HG03558 (cell line): ENCODE measurements at regions not wholly inside any gene's neighbourhood (a gene's known extent, or its start where the extent isn't known, plus 50 kb on each side); places are given as distances from the start of the nearest gene placed in this dataset.
"Not testable (repeated sequence)": the region's sequence is repeated elsewhere in the genome, so short reads cannot be mapped to it uniquely, and the experiment has no call there.

Experiments used
- ATAC-seq: cut with Tn5 transposase; IDR thresholded peaks from one replicate; pipeline ENCODE4 v1.9.1; 2021; ENCODE audit warnings: moderate number of reproducible peaks; ENCODE audit not compliant: unreplicated experiment; ENCODE audit errors: extremely low read depth

GRCh38 chr1:120357046-120357445 is 57.8 kb upstream of the NBPF8 start:
- not testable (repeated sequence) for ATAC-seq

GRCh38 chr1:120356170-120356569 is 58.7 kb upstream of the NBPF8 start:
- ATAC-seq, result not testable (repeated sequence)

GRCh38 chr1:120354618-120355184 is 60.1 kb upstream of the NBPF8 start:
- peak; percentile 70 for ATAC-seq

GRCh38 chr1:120342231-120343073 is 72.4 kb upstream of the NBPF8 start:
- not testable (repeated sequence) for ATAC-seq

GRCh38 chr1:120341756-120342155 is 73.1 kb upstream of the NBPF8 start:
- not testable (repeated sequence) for ATAC-seq

- ATAC-seq, result not testable (repeated sequence)
Measured at GRCh38 chr1:120340838-120341751, 73.7 kb upstream of the NBPF8 start.

GRCh38 chr1:120315738-120316137 is 99.1 kb upstream of the NBPF8 start:
- ATAC-seq, result not testable (repeated sequence)

GRCh38 chr1:120311930-120312329 is 102.9 kb upstream of the NBPF8 start:
- ATAC-seq, result not testable (repeated sequence)

- not testable (repeated sequence) for ATAC-seq
Measured at GRCh38 chr1:120308940-120309578, 105.8 kb upstream of the NBPF8 start.

- ATAC-seq, result not testable (repeated sequence)
Measured at GRCh38 chr1:120305046-120305445, 109.8 kb upstream of the NBPF8 start.

GRCh38 chr1:120304341-120304740 is 110.5 kb upstream of the NBPF8 start:
- not testable (repeated sequence) for ATAC-seq

GRCh38 chr1:120299433-120300057 is 115.3 kb upstream of the NBPF8 start:
- ATAC-seq, result not testable (repeated sequence)

- ATAC-seq, result not testable (repeated sequence)
Measured at GRCh38 chr1:120298487-120298886, 116.3 kb upstream of the NBPF8 start.

- ATAC-seq, result not testable (repeated sequence)
Measured at GRCh38 chr1:120297345-120297953, 117.4 kb upstream of the NBPF8 start.

- ATAC-seq, result not testable (repeated sequence)
Measured at GRCh38 chr1:120290105-120290504, 113.8 kb upstream of the SEC22B start.

- not testable (repeated sequence) for ATAC-seq
Measured at GRCh38 chr1:120289601-120290074, 113.3 kb upstream of the SEC22B start.

- ATAC-seq, result not testable (repeated sequence)
Measured at GRCh38 chr1:120288814-120289600, 112.7 kb upstream of the SEC22B start.

- ATAC-seq, result not testable (repeated sequence)
Measured at GRCh38 chr1:120288167-120288566, 111.8 kb upstream of the SEC22B start.
